HEK293 (cell line): ENCODE measurements at regions not wholly inside any gene's neighbourhood (a gene's known extent, or its start where the extent isn't known, plus 50 kb on each side); places are given as distances from the start of the nearest gene placed in this dataset.

Experiments used
- ZNF274 ChIP-seq, 2 experiments: fragments of 200-500 bp in 1 of 2; fragments of 450-650 bp in 1 of 2; sonication (Bioruptor generic) in 1 of 2; formaldehyde crosslinking in 1 of 2; IDR thresholded peaks; 2 replicates each; pipeline versions ENCODE4 v1.5.1 to v1.6.1; 2014 to 2016; ENCODE audit warnings: borderline replicate concordance in 1 of 2, inconsistent platforms in 1 of 2, low read length in 1 of 2, missing biosample characterization in 1 of 2, missing genetic modification characterization in 1 of 2
- ZNF391 ChIP-seq: fragments of 450-650 bp; formaldehyde crosslinking; IDR thresholded peaks from 2 replicates; pipeline ENCODE4 v1.5.1; 2016; ENCODE audit warnings: low read depth, missing biosample characterization, missing genetic modification characterization, borderline replicate concordance
- ZNF747 ChIP-seq: fragments of 450-650 bp; formaldehyde crosslinking; IDR thresholded peaks from 2 replicates; pipeline ENCODE4 v1.5.1; 2016; ENCODE audit warnings: missing biosample characterization, missing genetic modification characterization

GRCh38 chr15:35161694-35162093 lies 76.6 kb upstream of the NANOGP8 start:
- TF ChIP-seq ZNF391 (tag by site-specific recombination) (no peak), ZNF747 (tag by site-specific recombination) (no peak), ZNF274 (IDR thresholded peaks at IDR 0.05; ENCODE audit: low read length) (no peak), ZNF274 (tag by site-specific recombination; IDR thresholded peaks at IDR 0.05; ENCODE audit: borderline replicate concordance) (no peak)
